BJ (cell line): ENCODE measurements at regions not wholly inside any gene's neighbourhood (a gene's known extent, or its start where the extent isn't known, plus 50 kb on each side); places are given as distances from the start of the nearest gene placed in this dataset.
"Not testable (repeated sequence)": the region's sequence is repeated elsewhere in the genome, so short reads cannot be mapped to it uniquely, and the experiment has no call there.

Experiments
- CTCF ChIA-PET: fragments of 350-600 bp; formaldehyde crosslinking; extraction: SDS; loops from one replicate; lab custom pipeline; 2021; ENCODE audit warnings: antibody characterized with exemption, inconsistent platforms; lab: Yijun Ruan, JAX
- POLR2A ChIA-PET: fragments of 300-600 bp; sonication (Branson Sonifier 250); formaldehyde crosslinking; extraction: SDS; loops from one replicate; lab custom pipeline; 2021; ENCODE audit warnings: antibody characterized with exemption; lab: Charles Lee
- DNase-seq: peaks from one replicate; pipeline ENCODE4 v3.0.0-alpha.2; 2011; ENCODE audit warnings: low read depth
- H3K27me3 ChIP-seq: 2 replicates; pipeline ENCODE4 v1.6.0; 2011; ENCODE audit warnings: low read length; ENCODE audit not compliant: control insufficient read depth, insufficient read depth
- H3K36me3 ChIP-seq: 2 replicates; pipeline ENCODE4 v1.5.1; 2011; ENCODE audit warnings: low read length; ENCODE audit not compliant: control insufficient read depth, insufficient read depth
- H3K4me3 ChIP-seq: 2 replicates; pipeline ENCODE4 v1.5.1; 2011; ENCODE audit warnings: low read depth, mild to moderate bottlenecking, control low read depth, low read length
- TF ChIP-seq, protein P1 (sequence below): IDR thresholded peaks from 2 replicates; pipeline ENCODE4 v1.5.1; 2011; ENCODE audit warnings: low read depth, mild to moderate bottlenecking, control low read depth, inconsistent platforms, low read length, moderate library complexity; ENCODE audit not compliant: insufficient read depth

DNA sequence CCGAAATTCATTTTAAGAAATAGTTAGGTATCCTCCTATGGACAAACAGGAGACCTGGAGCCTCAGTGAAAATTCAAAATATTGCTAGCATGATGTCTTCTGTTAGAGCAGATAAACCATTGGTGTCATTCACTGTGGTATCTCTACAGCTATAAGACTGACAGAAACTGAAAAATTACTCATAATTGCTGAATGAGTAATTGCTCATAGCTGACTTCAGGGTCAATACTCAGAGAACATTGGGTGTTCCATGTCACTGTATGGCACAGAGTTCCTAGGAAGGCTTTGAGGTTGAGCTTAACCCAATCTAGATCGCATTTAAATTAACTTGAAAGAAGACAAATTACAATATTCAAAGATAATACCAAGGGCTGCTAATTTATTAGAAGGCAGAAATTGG, 109.0 kb downstream of the HSFY2 start:
- H3K4me3 ChIP-seq, result no peak overlapping the region
- ChIA-PET POLR2A (no interaction called here), CTCF (no interaction called here)
- H3K36me3 ChIP-seq, result no peaks in the 10 kb centered on the region
- no peak for DNase-seq
- TF ChIP-seq, protein P1, sequence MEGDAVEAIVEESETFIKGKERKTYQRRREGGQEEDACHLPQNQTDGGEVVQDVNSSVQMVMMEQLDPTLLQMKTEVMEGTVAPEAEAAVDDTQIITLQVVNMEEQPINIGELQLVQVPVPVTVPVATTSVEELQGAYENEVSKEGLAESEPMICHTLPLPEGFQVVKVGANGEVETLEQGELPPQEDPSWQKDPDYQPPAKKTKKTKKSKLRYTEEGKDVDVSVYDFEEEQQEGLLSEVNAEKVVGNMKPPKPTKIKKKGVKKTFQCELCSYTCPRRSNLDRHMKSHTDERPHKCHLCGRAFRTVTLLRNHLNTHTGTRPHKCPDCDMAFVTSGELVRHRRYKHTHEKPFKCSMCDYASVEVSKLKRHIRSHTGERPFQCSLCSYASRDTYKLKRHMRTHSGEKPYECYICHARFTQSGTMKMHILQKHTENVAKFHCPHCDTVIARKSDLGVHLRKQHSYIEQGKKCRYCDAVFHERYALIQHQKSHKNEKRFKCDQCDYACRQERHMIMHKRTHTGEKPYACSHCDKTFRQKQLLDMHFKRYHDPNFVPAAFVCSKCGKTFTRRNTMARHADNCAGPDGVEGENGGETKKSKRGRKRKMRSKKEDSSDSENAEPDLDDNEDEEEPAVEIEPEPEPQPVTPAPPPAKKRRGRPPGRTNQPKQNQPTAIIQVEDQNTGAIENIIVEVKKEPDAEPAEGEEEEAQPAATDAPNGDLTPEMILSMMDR, result no peak
- H3K27me3 ChIP-seq, result no peaks in the 10 kb centered on the region

DNA sequence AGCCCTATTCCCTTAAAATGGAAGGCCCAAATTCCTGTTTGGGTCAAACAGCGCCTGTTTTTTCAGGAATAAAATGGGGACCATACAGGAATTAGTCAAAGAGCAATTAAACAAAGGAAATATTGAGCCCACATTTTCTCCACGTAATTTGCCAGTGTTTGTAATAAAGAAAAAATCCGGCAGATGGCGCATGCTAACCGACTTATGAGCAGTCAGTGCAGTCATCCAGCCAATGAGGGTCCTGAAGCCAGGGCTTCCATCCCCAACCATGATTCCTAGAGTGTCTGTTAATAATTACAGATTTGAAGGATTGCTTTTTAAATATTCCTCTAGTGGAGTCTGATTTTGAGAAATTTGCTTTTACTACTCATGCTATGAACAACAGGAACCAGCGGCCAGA, 103.7 kb downstream of the HSFY2 start:
- CTCF ChIA-PET, result no interaction called here
- Histone ChIP-seq H3K27me3 (no peaks in the 10 kb centered on the region), H3K4me3 (no peak overlapping the region), H3K36me3 (no peaks in the 10 kb centered on the region)
- TF ChIP-seq, protein P1, result peak; percentile 53
- no peak for DNase-seq
- POLR2A ChIA-PET, result no interaction called here

DNA sequence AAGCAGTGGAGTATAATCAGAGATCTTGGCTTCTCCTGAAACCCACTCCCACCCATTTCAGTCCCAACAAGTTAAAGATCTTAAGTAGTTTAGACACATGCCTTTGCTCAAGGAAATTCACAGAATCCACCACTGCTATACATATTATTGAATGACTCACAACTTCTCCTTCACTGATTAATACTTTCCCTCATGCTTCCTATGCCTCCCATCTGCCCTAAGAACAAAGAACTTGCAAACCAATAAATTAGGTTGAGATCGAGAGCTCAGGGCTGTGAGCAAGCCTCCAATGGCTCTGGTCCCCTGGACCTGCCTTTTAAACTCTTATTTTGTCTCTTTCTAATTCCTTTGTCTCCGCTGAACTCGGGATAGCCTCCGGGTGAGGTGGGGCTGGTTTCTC, 101.6 kb downstream of the HSFY2 start:
- H3K27me3 ChIP-seq, result no peaks in the 10 kb centered on the region
- no peaks in the 10 kb centered on the region for H3K36me3 ChIP-seq
- no peak for DNase-seq
- CTCF ChIA-PET, result no interaction called here
- POLR2A ChIA-PET, result no interaction called here
- TF ChIP-seq, protein P1, result no peak
- H3K4me3 ChIP-seq, result no peak overlapping the region

DNA sequence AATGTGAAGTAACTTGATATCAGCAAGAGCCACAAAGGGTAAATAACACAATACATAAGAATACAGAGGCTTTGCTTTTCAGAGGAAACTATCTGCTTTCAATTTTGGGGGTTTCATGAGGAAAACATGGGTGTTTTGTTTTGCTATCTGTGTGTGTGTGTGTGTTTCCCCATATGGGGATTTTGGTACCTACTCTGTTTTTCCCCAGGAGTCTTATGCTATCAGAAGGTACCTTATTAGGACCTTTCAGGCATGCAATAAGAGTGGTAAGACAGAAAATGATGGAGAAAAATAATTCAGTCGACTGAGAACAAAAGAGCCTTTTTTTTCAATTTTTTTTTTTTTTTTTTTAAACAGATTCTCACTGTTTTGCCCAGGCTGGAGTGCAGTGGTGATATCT, 87.5 kb downstream of the HSFY2 start:
- H3K27me3 ChIP-seq, H3K4me3 ChIP-seq, DNase-seq, CTCF ChIA-PET, H3K36me3 ChIP-seq, POLR2A ChIA-PET: not testable (repeated sequence)

DNA sequence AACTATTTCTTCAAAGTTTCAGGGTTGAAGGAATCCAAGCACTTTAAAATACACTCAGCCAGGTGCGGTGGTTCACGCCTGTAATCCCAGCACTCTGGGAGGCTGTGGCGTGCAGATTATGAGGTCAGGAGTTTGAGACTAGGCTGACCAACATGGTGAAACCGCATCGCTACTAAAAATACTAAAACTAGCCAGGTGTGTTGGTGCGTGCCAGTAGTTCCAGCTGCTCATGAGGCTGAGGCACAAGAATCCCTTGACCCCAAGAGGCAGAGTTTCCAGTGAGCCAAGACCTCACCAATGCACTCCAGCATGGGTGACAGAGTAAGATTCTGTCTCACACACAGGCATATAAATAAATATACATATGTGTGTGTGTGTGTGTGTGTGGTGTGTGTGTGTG, 85.2 kb downstream of the HSFY2 start:
- H3K36me3 ChIP-seq, CTCF ChIA-PET, H3K27me3 ChIP-seq, H3K4me3 ChIP-seq, POLR2A ChIA-PET, DNase-seq: not testable (repeated sequence)

DNA sequence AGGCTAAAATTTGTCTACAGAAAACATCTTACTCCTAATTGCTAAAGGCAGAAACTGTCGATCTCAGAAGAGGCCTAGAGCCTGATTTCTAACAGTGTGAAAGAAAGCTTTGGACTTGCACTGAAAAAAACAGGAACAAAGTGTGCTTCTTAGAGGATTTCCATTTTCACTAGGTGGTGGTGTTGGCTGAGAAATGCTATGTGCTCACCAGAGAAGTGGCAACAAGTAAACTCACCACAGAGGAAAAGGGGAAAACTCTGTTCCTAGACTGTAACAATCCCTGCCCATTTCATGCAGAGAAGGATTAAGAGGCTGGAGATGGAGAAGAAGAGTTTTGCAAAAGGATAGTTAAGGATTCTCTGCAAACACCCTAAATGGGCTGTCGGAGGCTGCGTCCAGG, 84.1 kb downstream of the HSFY2 start:
- H3K36me3 ChIP-seq, POLR2A ChIA-PET, H3K4me3 ChIP-seq, H3K27me3 ChIP-seq, CTCF ChIA-PET, DNase-seq: not testable (repeated sequence)

DNA sequence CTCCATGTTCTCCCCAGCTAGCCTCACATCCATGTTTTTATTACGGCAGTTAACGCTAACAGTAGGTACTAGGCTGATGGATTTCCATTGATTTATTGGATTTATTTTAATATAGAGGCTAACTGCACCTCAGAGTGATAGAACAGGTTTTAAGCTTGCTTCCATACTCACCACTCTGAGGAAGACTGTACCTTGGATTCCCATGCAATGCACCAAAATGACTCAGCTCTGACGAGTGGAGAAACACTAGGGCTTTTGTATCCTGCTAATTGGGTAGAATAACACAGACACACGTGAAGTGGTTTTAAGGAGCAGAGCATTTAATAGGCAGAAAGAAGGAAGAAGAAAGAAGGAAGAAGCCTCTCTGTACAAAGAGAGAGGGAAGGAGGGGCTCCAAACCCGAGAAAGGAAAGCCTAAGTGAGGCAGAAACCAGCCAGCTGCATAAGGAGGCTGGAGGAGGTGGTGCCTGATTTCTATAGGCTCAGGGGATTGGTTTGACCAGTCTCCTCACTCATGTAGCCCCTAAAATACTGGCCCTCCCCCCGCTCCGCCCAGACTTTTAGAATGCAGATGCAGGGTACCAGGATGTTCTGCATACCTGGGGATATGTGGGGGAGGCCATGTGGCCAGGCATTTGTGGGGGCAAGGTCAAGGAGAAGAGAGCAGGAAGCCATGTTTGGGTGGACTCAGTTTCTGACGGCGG, 83.5 kb downstream of the HSFY2 start:
- CTCF ChIA-PET, POLR2A ChIA-PET, H3K27me3 ChIP-seq, H3K36me3 ChIP-seq, H3K4me3 ChIP-seq, DNase-seq: not testable (repeated sequence)

DNA sequence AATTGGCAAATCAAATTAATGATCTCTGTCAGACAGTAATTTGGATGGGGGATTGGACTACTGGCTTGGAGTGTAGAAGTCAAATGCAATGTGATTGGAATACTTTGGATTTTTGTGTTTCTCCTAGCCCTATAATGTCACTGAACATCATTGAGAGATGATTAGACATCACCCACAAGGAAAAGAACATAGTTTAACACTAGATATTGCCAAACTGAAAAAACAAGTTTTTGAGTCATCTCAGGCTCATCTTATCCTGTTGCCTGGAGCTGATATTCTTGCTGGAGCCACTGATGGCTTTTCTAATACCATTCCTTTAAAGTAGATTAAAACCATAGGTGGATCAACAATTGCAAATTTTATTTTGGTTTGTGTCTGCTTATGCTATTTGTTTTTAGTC, 76.7 kb downstream of the HSFY2 start:
- H3K27me3 ChIP-seq, DNase-seq, POLR2A ChIA-PET, H3K36me3 ChIP-seq, CTCF ChIA-PET, H3K4me3 ChIP-seq: not testable (repeated sequence)

DNA sequence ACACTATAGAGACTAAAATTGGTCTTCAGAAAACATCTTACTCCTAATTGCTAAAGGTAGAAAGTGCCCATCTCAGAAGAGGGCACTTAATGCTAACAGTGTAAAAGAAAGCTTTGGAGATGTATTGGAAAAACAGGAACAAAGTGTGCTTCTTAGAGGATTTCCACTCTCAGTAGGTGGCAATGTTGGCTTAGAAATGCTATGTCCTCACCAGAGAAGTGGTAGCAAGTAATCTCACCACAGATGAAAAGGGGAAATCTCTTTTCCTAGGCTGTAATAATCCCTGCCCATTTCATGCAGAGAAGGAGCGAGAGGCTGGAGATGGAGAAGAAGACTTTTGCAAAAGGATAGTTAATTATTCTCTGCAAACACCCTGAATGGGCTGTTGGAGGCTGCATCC, 69.3 kb downstream of the HSFY2 start:
- H3K4me3 ChIP-seq, DNase-seq, POLR2A ChIA-PET, H3K36me3 ChIP-seq, H3K27me3 ChIP-seq, CTCF ChIA-PET: not testable (repeated sequence)

DNA sequence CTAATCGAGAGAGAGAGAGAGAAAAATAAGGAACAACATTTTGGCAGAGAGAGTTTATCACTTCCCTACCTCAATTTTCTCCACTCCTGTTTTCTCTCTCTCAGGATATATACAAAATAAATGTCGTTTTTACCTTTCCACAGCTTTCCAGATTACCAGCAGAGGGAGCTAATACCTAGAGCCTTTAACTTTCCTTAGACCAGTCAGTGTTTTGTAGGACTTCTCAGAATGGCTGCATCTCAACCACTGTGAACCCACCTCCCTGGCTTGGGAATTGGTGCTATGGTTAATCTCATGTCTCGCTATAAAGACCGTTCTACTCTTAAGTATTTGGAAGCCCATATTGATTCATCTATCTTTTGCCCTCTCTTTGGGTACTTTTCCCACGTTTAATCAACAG, 61.8 kb downstream of the HSFY2 start:
- H3K36me3 ChIP-seq, POLR2A ChIA-PET, H3K4me3 ChIP-seq, H3K27me3 ChIP-seq, DNase-seq, CTCF ChIA-PET: not testable (repeated sequence)
